ENCODE measurements at regions not wholly inside any gene's neighbourhood (a gene's known extent, or its start where the extent isn't known, plus 50 kb on each side); places are given as distances from the start of the nearest gene placed in this dataset.

DNA sequence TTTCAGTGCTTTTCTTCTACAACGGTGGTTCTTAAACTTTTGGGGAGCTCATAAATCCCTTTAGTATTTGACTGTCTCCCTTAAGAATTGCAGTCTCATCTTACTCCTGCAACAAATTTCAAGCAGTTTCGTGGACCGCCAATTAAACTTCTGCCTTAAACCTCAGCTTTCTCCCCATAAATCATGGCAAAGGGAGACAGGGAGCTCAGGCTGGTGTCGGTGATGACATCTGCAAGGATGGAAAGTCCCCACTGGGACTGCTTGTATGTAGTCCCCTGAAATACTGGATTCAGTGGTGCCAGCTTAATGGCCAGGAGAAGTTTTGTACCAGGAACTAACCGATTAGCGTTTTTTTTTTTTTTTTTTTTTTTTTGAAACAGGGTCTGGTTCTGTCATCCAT lies 148.7 kb upstream of the ITGA6 start:
- TF ChIP-seq, protein P1, sequence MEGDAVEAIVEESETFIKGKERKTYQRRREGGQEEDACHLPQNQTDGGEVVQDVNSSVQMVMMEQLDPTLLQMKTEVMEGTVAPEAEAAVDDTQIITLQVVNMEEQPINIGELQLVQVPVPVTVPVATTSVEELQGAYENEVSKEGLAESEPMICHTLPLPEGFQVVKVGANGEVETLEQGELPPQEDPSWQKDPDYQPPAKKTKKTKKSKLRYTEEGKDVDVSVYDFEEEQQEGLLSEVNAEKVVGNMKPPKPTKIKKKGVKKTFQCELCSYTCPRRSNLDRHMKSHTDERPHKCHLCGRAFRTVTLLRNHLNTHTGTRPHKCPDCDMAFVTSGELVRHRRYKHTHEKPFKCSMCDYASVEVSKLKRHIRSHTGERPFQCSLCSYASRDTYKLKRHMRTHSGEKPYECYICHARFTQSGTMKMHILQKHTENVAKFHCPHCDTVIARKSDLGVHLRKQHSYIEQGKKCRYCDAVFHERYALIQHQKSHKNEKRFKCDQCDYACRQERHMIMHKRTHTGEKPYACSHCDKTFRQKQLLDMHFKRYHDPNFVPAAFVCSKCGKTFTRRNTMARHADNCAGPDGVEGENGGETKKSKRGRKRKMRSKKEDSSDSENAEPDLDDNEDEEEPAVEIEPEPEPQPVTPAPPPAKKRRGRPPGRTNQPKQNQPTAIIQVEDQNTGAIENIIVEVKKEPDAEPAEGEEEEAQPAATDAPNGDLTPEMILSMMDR (conservative IDR thresholded peaks at IDR 0.05; ENCODE audit: low read depth, low read length) = no peak
- H3K4me3 ChIP-seq (ENCODE audit: low read depth, low read length) = no peak overlapping the region
- no peak for DNase-seq (ENCODE audit: low read depth)

DNA sequence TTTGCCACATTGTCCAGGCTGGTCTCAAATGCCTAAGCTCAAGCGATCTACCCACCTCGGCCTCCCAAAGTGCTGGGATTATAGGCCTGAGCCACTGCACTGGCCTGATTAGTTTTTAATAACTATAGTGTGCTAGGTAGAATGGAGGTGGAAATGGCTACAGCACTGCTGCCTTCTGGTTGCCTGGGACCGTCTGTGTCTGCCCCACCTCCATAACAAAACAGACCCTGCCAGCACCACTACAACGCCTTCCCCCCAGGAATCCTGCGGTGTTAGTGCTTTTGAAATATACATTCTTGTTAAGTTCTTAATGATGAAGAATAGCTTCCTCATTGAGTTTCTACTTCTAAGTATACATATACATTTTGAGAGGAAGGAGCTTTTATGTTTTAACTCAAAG lies 148.2 kb upstream of the ITGA6 start:
- no peak for DNase-seq (ENCODE audit: low read depth)
- H3K4me3 ChIP-seq (ENCODE audit: low read depth, low read length) = no peak overlapping the region
- TF ChIP-seq, protein P1 (conservative IDR thresholded peaks at IDR 0.05; ENCODE audit: low read depth, low read length) = no peak

DNA sequence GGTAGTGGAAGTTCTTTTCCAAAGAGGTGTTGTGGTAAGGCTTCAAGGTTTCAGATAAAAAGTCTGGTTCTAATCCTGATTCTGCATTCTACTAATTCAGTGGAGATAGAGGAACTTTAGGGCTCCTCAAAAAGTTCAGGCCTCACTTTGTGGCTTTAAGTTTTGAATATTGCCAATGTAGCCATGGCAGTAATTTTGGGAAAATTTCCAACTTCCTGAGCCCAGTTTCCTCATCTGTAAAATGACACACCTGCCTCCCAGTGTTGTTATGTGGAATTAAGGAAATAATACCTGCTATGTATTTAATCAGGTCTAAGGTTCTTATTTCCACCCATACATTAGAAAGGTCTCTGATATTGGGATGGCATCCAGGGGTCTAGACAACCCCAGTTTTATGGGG lies 147.6 kb upstream of the ITGA6 start:
- H3K4me3 ChIP-seq (ENCODE audit: low read depth, low read length) = no peak overlapping the region
- TF ChIP-seq, protein P1 (conservative IDR thresholded peaks at IDR 0.05; ENCODE audit: low read depth, low read length) = no peak
- no peak for DNase-seq (ENCODE audit: low read depth)

DNA sequence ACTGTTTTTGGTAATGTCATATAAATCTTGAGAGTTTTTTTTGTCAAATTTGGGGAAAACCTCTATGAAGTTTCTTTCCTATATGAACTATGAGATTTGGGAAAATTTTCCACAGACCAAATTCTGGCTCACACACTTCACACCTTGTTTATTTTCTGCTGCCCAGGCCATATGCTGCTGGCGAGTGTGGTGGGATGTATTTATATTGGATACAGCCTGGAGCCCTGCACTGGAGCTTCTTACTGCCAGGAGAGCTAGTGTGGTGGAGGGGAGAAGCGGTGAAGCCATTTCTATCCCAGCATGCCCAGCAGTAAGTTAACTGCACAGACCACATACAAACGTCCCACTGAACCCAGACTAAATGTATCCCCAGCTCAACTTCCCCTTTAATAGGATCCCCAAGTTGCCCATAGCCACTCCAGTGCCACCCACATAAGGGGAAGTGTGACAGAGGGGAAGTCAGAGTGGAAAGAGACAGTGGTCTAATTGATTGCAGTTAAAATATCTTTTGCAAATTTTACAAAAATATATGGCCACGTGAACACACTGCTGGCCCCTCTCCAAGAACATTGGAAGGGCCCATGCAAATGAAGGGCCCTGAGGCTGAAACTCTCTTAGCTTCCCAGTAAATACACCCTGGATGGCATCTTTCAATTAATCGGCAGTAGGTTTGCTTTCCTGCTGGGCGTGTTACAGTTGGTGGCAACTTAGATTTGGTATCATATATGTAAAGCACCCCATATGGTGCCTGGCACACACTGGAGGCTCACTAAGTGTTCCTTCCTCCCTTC lies 146.6 kb upstream of the ITGA6 start:
- no peak for DNase-seq (ENCODE audit: low read depth)
- TF ChIP-seq, protein P1 (conservative IDR thresholded peaks at IDR 0.05; ENCODE audit: low read depth, low read length) = no peak

DNA sequence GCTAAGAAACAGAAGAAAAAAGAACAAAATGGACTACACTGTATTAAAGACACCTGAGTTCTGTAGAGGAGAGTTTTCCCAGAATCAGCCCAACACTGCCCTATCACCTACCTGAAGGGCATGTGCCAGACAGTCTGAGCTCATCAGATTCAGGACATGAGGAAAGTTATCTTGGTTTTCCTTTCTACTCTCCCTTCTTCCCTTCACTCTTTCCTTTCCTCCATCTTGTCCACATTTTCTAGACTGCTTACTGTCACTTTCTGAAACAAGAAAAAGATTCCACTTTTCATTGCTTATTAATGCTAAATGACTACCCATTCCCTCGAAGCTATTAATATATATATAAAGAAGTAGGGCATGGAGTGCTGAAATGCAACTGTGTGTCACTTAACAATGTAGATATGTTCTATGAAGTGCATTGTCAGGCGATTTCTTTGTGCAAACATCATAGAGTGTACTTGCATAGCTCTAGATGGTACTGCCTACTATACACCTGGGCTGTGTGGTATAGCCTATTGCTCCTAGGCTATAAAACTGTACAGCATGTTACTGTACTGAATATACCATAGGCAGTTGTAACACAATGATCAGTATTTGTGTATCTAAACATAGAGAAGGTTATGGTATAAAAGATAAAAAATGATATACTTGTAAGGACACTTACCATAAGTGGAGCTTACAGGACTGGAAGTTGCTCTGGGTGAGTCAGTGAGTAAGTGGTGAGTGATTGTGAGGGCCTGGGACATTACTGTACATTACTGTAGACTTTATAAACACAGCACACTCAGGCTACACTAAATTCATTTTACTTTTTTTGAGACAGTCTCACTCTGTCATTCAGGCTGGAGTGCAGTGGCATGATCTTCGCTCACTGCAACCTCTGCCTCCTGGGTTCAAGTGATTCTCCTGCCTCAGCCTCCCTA lies 145.5 kb upstream of the ITGA6 start:
- TF ChIP-seq, protein P1 (conservative IDR thresholded peaks at IDR 0.05; ENCODE audit: low read depth, low read length) = no peak
- no peak overlapping the region for H3K4me3 ChIP-seq (ENCODE audit: low read depth, low read length)
- no peak for DNase-seq (ENCODE audit: low read depth)

More for the DNA sequence above, 146.6 kb upstream of the ITGA6 start:
- no peak overlapping the region for H3K4me3 ChIP-seq (ENCODE audit: low read depth, low read length)

DNA sequence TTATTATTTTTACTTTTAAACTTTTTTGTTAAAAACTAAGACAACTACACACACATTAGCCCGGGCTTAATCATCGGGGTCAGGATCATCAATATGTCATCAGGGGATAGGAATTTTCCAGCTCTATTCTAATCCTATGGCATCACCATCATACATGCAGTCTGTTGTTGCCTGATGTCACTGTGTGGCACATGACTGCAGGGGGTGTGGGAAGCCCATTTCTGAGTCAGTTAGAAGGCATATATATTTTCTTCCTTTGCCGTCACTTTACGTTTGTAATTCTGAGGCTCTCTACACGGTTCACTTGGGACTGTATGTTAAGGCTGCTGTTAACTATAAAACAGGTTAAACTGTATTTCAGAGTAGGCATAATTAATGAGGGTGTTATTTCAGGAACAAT lies 144.4 kb upstream of the ITGA6 start:
- H3K4me3 ChIP-seq (ENCODE audit: low read depth, low read length) = no peak overlapping the region
- TF ChIP-seq, protein P1 (conservative IDR thresholded peaks at IDR 0.05; ENCODE audit: low read depth, low read length) = no peak
- DNase-seq (ENCODE audit: low read depth) = no peak
